ENCODE measurements at regions not wholly inside any gene's neighbourhood (a gene's known extent, or its start where the extent isn't known, plus 50 kb on each side); places are given as distances from the start of the nearest gene placed in this dataset.

GRCh38 chr12:25784669-25785068, 173.8 kb upstream of the RASSF8 start:
- Mint-ChIP-seq H3K27ac (no peak overlapping the region), H3K4me1 (no peaks in the 10 kb centered on the region), H3K9me3 (no peaks in the 10 kb centered on the region), H3K27me3 (no peaks in the 10 kb centered on the region), H3K36me3 (no peaks in the 10 kb centered on the region), H3K4me3 (no peak overlapping the region)
- H3K9me3 ChIP-seq (ENCODE audit: low read length) = no peaks in the 10 kb centered on the region
- H3K27ac ChIP-seq (ENCODE audit: low read depth, low read length) = no peak overlapping the region
- H3K27me3 ChIP-seq (ENCODE audit: insufficient read depth, low read length, poor library complexity, severe bottlenecking) = no peaks in the 10 kb centered on the region
- ChIA-PET CTCF (no interaction called here), POLR2A (no interaction called here)
- H3K4me1 ChIP-seq (ENCODE audit: insufficient read depth, low read length) = no peaks in the 10 kb centered on the region
- H3K36me3 ChIP-seq (ENCODE audit: insufficient read depth, low read length) = no peaks in the 10 kb centered on the region
- DNase-seq = no peak
- no peak overlapping the region for H3K4me3 ChIP-seq (ENCODE audit: low read length)

GRCh38 chr12:25785134-25785533, 173.3 kb upstream of the RASSF8 start:
- Mint-ChIP-seq H3K4me3 (no peak overlapping the region), H3K27ac (no peak overlapping the region)
- POLR2A ChIA-PET = no interaction called here

DNA sequence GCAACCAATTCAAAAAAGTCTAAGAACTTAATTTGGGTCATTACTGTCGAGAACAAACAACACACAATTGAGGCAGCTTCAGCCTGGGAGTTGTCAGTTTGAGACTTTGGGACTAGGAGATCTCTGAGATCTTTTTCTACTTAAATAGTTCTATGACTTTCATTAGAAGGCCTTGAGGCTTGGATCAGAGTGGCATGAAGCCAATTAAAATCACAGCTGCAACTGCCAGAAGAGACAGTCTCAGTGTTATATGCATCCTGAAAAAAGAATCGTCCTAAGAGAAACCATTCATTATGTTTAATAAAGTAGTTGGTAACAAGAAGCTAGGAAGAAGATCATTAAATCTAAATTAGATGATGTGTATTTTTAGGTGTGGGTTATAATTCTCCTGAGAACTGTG, 170.8 kb upstream of the RASSF8 start:
- Mint-ChIP-seq H3K27me3 (no peaks in the 10 kb centered on the region), H3K9me3 (no peaks in the 10 kb centered on the region), H3K27ac (no peak overlapping the region), H3K4me3 (no peak overlapping the region), H3K36me3 (no peaks in the 10 kb centered on the region), H3K4me1 (no peaks in the 10 kb centered on the region)
- H3K36me3 ChIP-seq (ENCODE audit: insufficient read depth, low read length) = no peaks in the 10 kb centered on the region
- CTCF ChIA-PET = no interaction called here
- no peaks in the 10 kb centered on the region for H3K9me3 ChIP-seq (ENCODE audit: low read length)
- H3K4me1 ChIP-seq (ENCODE audit: insufficient read depth, low read length) = no peaks in the 10 kb centered on the region
- no peak overlapping the region for H3K4me3 ChIP-seq (ENCODE audit: low read length)
- POLR2A ChIA-PET = no interaction called here
- H3K27ac ChIP-seq (ENCODE audit: low read depth, low read length) = no peak overlapping the region
- DNase-seq = no peak
- no peaks in the 10 kb centered on the region for H3K27me3 ChIP-seq (ENCODE audit: insufficient read depth, low read length, poor library complexity, severe bottlenecking)

More at GRCh38 chr12:25785134-25785533, 173.3 kb upstream of the RASSF8 start:
- Mint-ChIP-seq H3K27me3 (no peaks in the 10 kb centered on the region), H3K9me3 (no peaks in the 10 kb centered on the region), H3K36me3 (no peaks in the 10 kb centered on the region), H3K4me1 (no peaks in the 10 kb centered on the region)
- no peaks in the 10 kb centered on the region for H3K9me3 ChIP-seq (ENCODE audit: low read length)
- no peaks in the 10 kb centered on the region for H3K27me3 ChIP-seq (ENCODE audit: insufficient read depth, low read length, poor library complexity, severe bottlenecking)
- H3K4me1 ChIP-seq (ENCODE audit: insufficient read depth, low read length) = no peaks in the 10 kb centered on the region
- CTCF ChIA-PET = no interaction called here
- H3K36me3 ChIP-seq (ENCODE audit: insufficient read depth, low read length) = no peaks in the 10 kb centered on the region
- no peak for DNase-seq
- no peak overlapping the region for H3K4me3 ChIP-seq (ENCODE audit: low read length)
- H3K27ac ChIP-seq (ENCODE audit: low read depth, low read length) = no peak overlapping the region

DNA sequence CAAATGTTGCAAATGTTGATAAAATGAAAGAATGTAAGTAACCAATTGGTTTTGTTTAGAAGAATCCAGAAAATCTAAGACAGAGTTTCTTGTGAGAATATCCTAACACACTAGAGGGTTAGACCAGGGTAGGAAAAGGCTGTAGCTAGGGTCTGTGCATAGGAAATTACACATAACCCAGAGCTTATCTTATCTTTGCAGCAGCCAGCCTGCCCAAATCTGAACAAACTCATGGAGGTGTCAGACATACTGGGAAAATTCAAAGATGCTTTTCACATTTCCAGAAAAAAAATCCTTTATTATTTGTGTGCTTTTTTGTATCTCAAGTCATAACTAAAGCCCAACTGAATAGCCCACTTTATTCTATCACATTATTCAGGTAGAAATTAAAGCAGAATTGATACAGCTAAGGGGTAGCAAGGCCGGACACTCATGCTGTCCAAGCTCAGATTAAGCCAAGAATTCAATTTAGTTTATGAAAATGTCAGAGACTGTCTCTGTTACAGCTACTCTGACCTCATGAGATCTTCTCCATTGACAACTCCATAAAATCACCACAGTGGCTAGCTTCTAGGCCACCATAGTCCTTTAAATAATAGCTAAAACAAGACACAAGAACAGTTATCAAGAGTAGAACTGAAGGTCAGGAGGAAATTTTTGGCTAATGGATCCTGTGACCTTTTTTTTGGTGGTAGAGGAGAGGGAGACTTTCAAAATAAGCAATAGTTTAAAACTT, 169.6 kb upstream of the RASSF8 start:
- H3K36me3 Mint-ChIP-seq = no peaks in the 10 kb centered on the region
- no peak overlapping the region for H3K4me3 Mint-ChIP-seq

DNA sequence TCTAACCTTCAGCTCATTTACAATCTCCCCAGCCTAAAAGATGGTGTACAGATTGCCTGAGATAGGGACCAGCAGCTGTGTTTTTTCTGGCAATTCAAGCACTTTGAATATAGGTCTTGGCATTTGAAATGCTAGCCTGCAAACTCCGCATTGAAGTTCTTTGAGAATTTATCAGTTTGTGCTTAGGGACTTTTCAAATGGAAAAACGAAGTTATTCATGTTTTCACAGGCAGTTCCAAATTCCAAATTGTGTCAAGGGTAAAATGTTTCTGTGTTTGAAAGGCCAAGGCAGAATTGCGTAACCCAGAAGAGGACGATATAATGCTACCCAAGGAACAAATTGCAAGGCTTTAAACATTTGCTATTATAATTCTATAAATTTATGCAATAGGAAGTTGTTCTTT, 168.9 kb upstream of the RASSF8 start:
- H3K9me3 Mint-ChIP-seq = no peaks in the 10 kb centered on the region
- H3K4me1 ChIP-seq (ENCODE audit: insufficient read depth, low read length) = no peaks in the 10 kb centered on the region
- H3K4me3 Mint-ChIP-seq = no peak overlapping the region

More for the DNA sequence above, 169.6 kb upstream of the RASSF8 start:
- Histone ChIP-seq H3K27me3 (ENCODE audit: insufficient read depth, low read length, poor library complexity, severe bottlenecking) (no peaks in the 10 kb centered on the region), H3K4me1 (ENCODE audit: insufficient read depth, low read length) (no peaks in the 10 kb centered on the region), H3K27ac (ENCODE audit: low read depth, low read length) (no peak overlapping the region), H3K9me3 (ENCODE audit: low read length) (no peaks in the 10 kb centered on the region), H3K36me3 (ENCODE audit: insufficient read depth, low read length) (no peaks in the 10 kb centered on the region), H3K4me3 (ENCODE audit: low read length) (no peak overlapping the region)
- POLR2A ChIA-PET = no interaction called here
- Mint-ChIP-seq H3K9me3 (no peaks in the 10 kb centered on the region), H3K27ac (no peak overlapping the region), H3K4me1 (no peaks in the 10 kb centered on the region), H3K27me3 (no peaks in the 10 kb centered on the region)
- DNase-seq = no peak
- CTCF ChIA-PET = no interaction called here

GRCh38 chr12:25792031-25792430, 166.5 kb upstream of the RASSF8 start:
- ChIA-PET CTCF (no interaction called here), POLR2A (no interaction called here)
- H3K27ac Mint-ChIP-seq = no peak overlapping the region

More for the DNA sequence above, 168.9 kb upstream of the RASSF8 start:
- Histone ChIP-seq H3K9me3 (ENCODE audit: low read length) (no peaks in the 10 kb centered on the region), H3K27me3 (ENCODE audit: insufficient read depth, low read length, poor library complexity, severe bottlenecking) (no peaks in the 10 kb centered on the region), H3K27ac (ENCODE audit: low read depth, low read length) (no peak overlapping the region), H3K4me3 (ENCODE audit: low read length) (no peak overlapping the region), H3K36me3 (ENCODE audit: insufficient read depth, low read length) (no peaks in the 10 kb centered on the region)
- no peaks in the 10 kb centered on the region for H3K4me1 Mint-ChIP-seq
- ChIA-PET CTCF (no interaction called here), POLR2A (no interaction called here)
- no peaks in the 10 kb centered on the region for H3K36me3 Mint-ChIP-seq
- H3K27ac Mint-ChIP-seq = no peak overlapping the region
- DNase-seq = no peak
- H3K27me3 Mint-ChIP-seq = no peaks in the 10 kb centered on the region

GRCh38 chr12:25793196-25793595, 165.3 kb upstream of the RASSF8 start:
- no peaks in the 10 kb centered on the region for H3K27me3 ChIP-seq (ENCODE audit: insufficient read depth, low read length, poor library complexity, severe bottlenecking)
- H3K27ac ChIP-seq (ENCODE audit: low read depth, low read length) = no peak overlapping the region
- H3K9me3 ChIP-seq (ENCODE audit: low read length) = no peaks in the 10 kb centered on the region
- H3K4me1 ChIP-seq (ENCODE audit: insufficient read depth, low read length) = no peaks in the 10 kb centered on the region
- ChIA-PET POLR2A (no interaction called here), CTCF (no interaction called here)
- no peaks in the 10 kb centered on the region for H3K36me3 ChIP-seq (ENCODE audit: insufficient read depth, low read length)
- Mint-ChIP-seq H3K4me1 (no peaks in the 10 kb centered on the region), H3K9me3 (no peaks in the 10 kb centered on the region), H3K4me3 (no peak overlapping the region), H3K36me3 (no peaks in the 10 kb centered on the region), H3K27me3 (no peaks in the 10 kb centered on the region), H3K27ac (no peak overlapping the region)
- no peak overlapping the region for H3K4me3 ChIP-seq (ENCODE audit: low read length)
- no peak for DNase-seq

More at GRCh38 chr12:25792031-25792430, 166.5 kb upstream of the RASSF8 start:
- DNase-seq = no peak
- Mint-ChIP-seq H3K36me3 (no peaks in the 10 kb centered on the region), H3K27me3 (no peaks in the 10 kb centered on the region), H3K4me3 (no peak overlapping the region), H3K9me3 (no peaks in the 10 kb centered on the region), H3K4me1 (no peaks in the 10 kb centered on the region)
- Histone ChIP-seq H3K9me3 (ENCODE audit: low read length) (no peaks in the 10 kb centered on the region), H3K4me3 (ENCODE audit: low read length) (no peak overlapping the region), H3K27ac (ENCODE audit: low read depth, low read length) (no peak overlapping the region), H3K36me3 (ENCODE audit: insufficient read depth, low read length) (no peaks in the 10 kb centered on the region), H3K27me3 (ENCODE audit: insufficient read depth, low read length, poor library complexity, severe bottlenecking) (no peaks in the 10 kb centered on the region), H3K4me1 (ENCODE audit: insufficient read depth, low read length) (no peaks in the 10 kb centered on the region)

DNA sequence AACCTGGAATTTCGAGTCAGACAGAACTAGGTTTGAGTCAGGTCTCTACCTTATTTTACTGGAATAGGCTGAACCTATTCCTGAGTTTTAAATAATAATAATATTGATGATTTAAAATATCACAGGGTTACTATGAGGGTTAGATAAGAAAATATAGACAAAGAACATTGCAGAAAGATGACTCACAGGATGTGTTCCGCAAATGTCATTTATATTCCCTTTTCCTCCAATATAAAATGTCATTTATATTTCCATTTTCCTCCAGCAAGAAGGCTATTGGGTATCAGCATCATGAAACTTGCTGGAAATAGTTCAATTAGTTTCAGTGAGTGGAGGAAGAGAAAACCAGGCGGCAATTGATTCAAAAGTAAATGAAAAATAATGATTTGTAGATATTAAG, 163.9 kb upstream of the RASSF8 start:
- CTCF ChIA-PET = no interaction called here
- Histone ChIP-seq H3K4me1 (ENCODE audit: insufficient read depth, low read length) (no peaks in the 10 kb centered on the region), H3K27me3 (ENCODE audit: insufficient read depth, low read length, poor library complexity, severe bottlenecking) (no peaks in the 10 kb centered on the region), H3K27ac (ENCODE audit: low read depth, low read length) (no peak overlapping the region), H3K9me3 (ENCODE audit: low read length) (no peaks in the 10 kb centered on the region), H3K4me3 (ENCODE audit: low read length) (no peak overlapping the region), H3K36me3 (ENCODE audit: insufficient read depth, low read length) (no peaks in the 10 kb centered on the region)
- no peaks in the 10 kb centered on the region for H3K27me3 Mint-ChIP-seq
- no peak overlapping the region for H3K4me3 Mint-ChIP-seq
- POLR2A ChIA-PET = no interaction called here
- H3K36me3 Mint-ChIP-seq = no peaks in the 10 kb centered on the region
- H3K4me1 Mint-ChIP-seq = no peaks in the 10 kb centered on the region
- no peaks in the 10 kb centered on the region for H3K9me3 Mint-ChIP-seq
- H3K27ac Mint-ChIP-seq = no peak overlapping the region
- no peak for DNase-seq
